ENCODE measurements at regions not wholly inside any gene's neighbourhood (a gene's known extent, or its start where the extent isn't known, plus 50 kb on each side); places are given as distances from the start of the nearest gene placed in this dataset.

DNA sequence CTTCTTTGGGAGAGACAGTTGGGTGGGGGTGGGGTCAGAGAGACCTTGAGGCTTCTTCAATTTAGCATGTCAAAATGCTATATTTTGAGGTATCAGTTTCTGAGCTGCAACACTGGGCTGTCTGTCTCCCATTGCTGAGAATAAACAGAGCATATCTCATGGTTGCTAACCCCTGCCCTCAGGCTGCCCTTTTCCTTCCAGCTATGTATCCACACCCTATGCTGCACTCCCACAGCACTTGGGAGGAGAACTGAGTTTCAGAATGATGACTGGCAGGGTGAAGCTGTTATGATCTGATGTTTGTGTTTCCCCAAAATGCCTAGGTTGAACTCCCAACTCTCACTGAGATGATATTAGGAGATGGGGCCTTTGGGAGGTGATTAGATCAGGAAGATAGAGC, 794.0 kb downstream of the RNF144A start:
- H3K4me3 ChIP-seq (ENCODE audit: low read depth, low read length, poor library complexity, severe bottlenecking), result no peak overlapping the region
- no peak for DNase-seq (ENCODE audit: low spot score)
- intact Hi-C loops (cut with micrococcal nuclease; ENCODE audit: unreplicated experiment), result no loop called here
- H3K27me3 ChIP-seq (replicated peaks; ENCODE audit: insufficient read depth, low read depth, low read length, poor library complexity), result no peaks in the 10 kb centered on the region
- ChIA-PET CTCF (no interaction called here), POLR2A (ENCODE audit: low non-redundant PET) (no interaction called here)
- BruUV-seq (replicated peaks), result no TSS peak
- no peaks in the 10 kb centered on the region for H3K4me1 ChIP-seq (ENCODE audit: insufficient read depth, low read length, poor library complexity, severe bottlenecking)
- H3K27ac ChIP-seq (ENCODE audit: low read depth, low read length, poor library complexity, severe bottlenecking), result no peak overlapping the region
- no peaks in the 10 kb centered on the region for H3K36me3 ChIP-seq (ENCODE audit: insufficient read depth, low read length, poor library complexity, severe bottlenecking)
- TF ChIP-seq EZH2 (IDR thresholded peaks at IDR 0.05; ENCODE audit: borderline replicate concordance, low read depth, low read length, poor library complexity, severe bottlenecking) (no peak), CTCF (conservative IDR thresholded peaks at IDR 0.05; ENCODE audit: low read depth, low read length) (no peak)
- no peaks in the 10 kb centered on the region for H3K9me3 ChIP-seq (ENCODE audit: low read depth, low read length, poor library complexity, severe bottlenecking)

DNA sequence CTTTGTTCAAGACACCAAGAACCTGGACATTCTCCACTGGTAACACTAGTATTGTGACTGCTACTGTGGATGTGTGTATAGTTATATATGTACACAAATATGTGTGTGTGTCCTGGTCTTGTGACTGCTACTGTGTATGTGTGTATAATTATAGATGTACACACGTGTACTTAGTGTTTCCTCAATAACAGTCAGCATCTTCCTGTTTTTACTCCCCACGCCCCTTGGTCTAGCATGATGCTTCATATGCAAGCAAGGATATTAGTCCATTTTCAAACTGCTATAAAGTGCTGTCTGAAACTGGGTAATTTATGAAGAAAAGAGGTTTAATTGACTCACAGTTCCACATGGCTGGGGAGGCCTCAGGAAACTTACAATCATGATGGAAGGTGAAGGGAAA, 802.7 kb downstream of the RNF144A start:
- no TSS peak for BruUV-seq (replicated peaks)
- no peak overlapping the region for H3K27ac ChIP-seq (ENCODE audit: low read depth, low read length, poor library complexity, severe bottlenecking)
- ChIA-PET CTCF (no interaction called here), POLR2A (ENCODE audit: low non-redundant PET) (no interaction called here)
- H3K4me3 ChIP-seq (ENCODE audit: low read depth, low read length, poor library complexity, severe bottlenecking), result no peak overlapping the region
- intact Hi-C loops (cut with micrococcal nuclease; ENCODE audit: unreplicated experiment), result no loop called here
- H3K4me1 ChIP-seq (ENCODE audit: insufficient read depth, low read length, poor library complexity, severe bottlenecking), result peaks cover 3% of the 10 kb centered on the region
- TF ChIP-seq CTCF (conservative IDR thresholded peaks at IDR 0.05; ENCODE audit: low read depth, low read length), result no peak
- no peak for TF ChIP-seq EZH2 (IDR thresholded peaks at IDR 0.05; ENCODE audit: borderline replicate concordance, low read depth, low read length, poor library complexity, severe bottlenecking)
- H3K36me3 ChIP-seq (ENCODE audit: insufficient read depth, low read length, poor library complexity, severe bottlenecking), result no peaks in the 10 kb centered on the region
- H3K9me3 ChIP-seq (ENCODE audit: low read depth, low read length, poor library complexity, severe bottlenecking), result no peaks in the 10 kb centered on the region
- H3K27me3 ChIP-seq (replicated peaks; ENCODE audit: insufficient read depth, low read depth, low read length, poor library complexity), result no peaks in the 10 kb centered on the region
- DNase-seq (ENCODE audit: low spot score), result no peak

DNA sequence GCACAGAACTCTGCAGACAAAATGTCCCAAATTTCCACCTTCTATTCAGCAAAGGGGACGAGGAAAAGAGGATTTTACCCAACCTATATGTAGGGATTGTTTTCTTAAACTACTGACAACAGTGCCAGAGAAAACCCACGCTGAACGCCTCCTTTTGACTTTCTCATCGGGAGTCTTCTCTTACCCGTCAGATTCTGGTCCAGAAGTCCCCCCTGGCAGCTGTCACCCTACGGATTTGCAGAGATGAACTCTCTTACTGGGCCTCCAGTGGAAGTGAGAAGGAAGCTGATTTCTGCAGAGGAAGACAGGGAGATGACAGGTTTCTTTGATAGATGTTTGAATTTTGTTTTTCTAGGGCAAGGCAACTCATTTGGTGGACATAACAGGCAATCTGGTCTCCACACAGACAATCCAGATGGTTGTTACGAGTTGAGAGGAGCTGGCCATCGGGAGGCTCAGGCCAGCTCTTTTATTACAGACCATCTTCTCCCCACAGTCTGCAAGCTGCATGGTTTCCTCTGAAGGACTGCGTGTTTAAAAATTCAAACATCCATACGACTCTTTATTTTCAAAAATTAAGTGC, 804.3 kb downstream of the RNF144A start:
- H3K4me1 ChIP-seq (ENCODE audit: insufficient read depth, low read length, poor library complexity, severe bottlenecking), result peaks cover 15% of the 10 kb centered on the region
- no peaks in the 10 kb centered on the region for H3K36me3 ChIP-seq (ENCODE audit: insufficient read depth, low read length, poor library complexity, severe bottlenecking)
- DNase-seq (ENCODE audit: low spot score), result no peak
- BruUV-seq (replicated peaks), result no TSS peak
- no peaks in the 10 kb centered on the region for H3K9me3 ChIP-seq (ENCODE audit: low read depth, low read length, poor library complexity, severe bottlenecking)
- H3K27ac ChIP-seq (ENCODE audit: low read depth, low read length, poor library complexity, severe bottlenecking), result no peak overlapping the region
- no peaks in the 10 kb centered on the region for H3K27me3 ChIP-seq (replicated peaks; ENCODE audit: insufficient read depth, low read depth, low read length, poor library complexity)
- ChIA-PET CTCF (no interaction called here), POLR2A (ENCODE audit: low non-redundant PET) (no interaction called here)
- intact Hi-C loops (cut with micrococcal nuclease; ENCODE audit: unreplicated experiment), result no loop called here
- no peak for TF ChIP-seq EZH2 (IDR thresholded peaks at IDR 0.05; ENCODE audit: borderline replicate concordance, low read depth, low read length, poor library complexity, severe bottlenecking)
- no peak for TF ChIP-seq CTCF (conservative IDR thresholded peaks at IDR 0.05; ENCODE audit: low read depth, low read length)
- no peak overlapping the region for H3K4me3 ChIP-seq (ENCODE audit: low read depth, low read length, poor library complexity, severe bottlenecking)
